Kidney (tissue), 13 donors: ENCODE measurements at regions not wholly inside any gene's neighbourhood (a gene's known extent, or its start where the extent isn't known, plus 50 kb on each side); places are given as distances from the start of the nearest gene placed in this dataset.

ENCODE experiments used
- DNase-seq, 5 donors: peaks; one replicate each; pipeline ENCODE4 v3.0.0-alpha.2; 2013 to 2020
- FAIRE-seq: peaks from 2 replicates; lab custom pipeline; 2012; peaks lifted over from hg19 to GRCh38; lab: Jason Lieb, UNC
- H3K27ac ChIP-seq, 2 donors: one replicate each; pipeline ENCODE4 v1.7.0; 2013; ENCODE audit warnings: low read depth in 2 of 2, low read length in 2 of 2, inconsistent platforms in 1 of 2
- H3K27me3 ChIP-seq: one replicate; pipeline ENCODE4 v1.7.1; 2013; ENCODE audit warnings: low read length, inconsistent platforms; ENCODE audit not compliant: control insufficient read depth, insufficient read depth
- H3K36me3 ChIP-seq, 3 donors: one replicate each; pipeline versions ENCODE4 v1.7.0 to v1.7.1; 2013; ENCODE audit warnings: low read length in 3 of 3, control low read depth in 1 of 3, inconsistent platforms in 1 of 3; ENCODE audit not compliant: insufficient read depth in 3 of 3, control insufficient read depth in 2 of 3
- H3K4me1 ChIP-seq, 3 donors: one replicate each; pipeline versions ENCODE4 v1.7.0 to v1.7.1; 2013; ENCODE audit warnings: low read length in 3 of 3, inconsistent platforms in 1 of 3, low read depth in 1 of 3; ENCODE audit not compliant: control insufficient read depth in 2 of 3, insufficient read depth in 2 of 3
- H3K4me3 ChIP-seq, 3 donors: one replicate each; pipeline versions ENCODE4 v1.7.0 to v1.8.1; 2013; ENCODE audit warnings: low read length in 3 of 3, control low read depth in 1 of 3, inconsistent platforms in 1 of 3
- H3K9ac ChIP-seq, 3 donors: one replicate each; pipeline versions ENCODE4 v1.7.0 to v1.7.1; 2013; ENCODE audit warnings: low read length in 3 of 3, control low read depth in 1 of 3, inconsistent platforms in 1 of 3
- H3K9me3 ChIP-seq, 3 donors: one replicate each; pipeline versions ENCODE4 v1.7.0 to v1.7.1; 2013; ENCODE audit warnings: low read length in 3 of 3, control low read depth in 1 of 3, inconsistent platforms in 1 of 3; ENCODE audit not compliant: control insufficient read depth in 2 of 3, insufficient read depth in 1 of 3
- CTCF ChIP-seq: IDR thresholded peaks from 3 replicates; pipeline ENCODE4 v1.5.1; 2012; ENCODE audit warnings: mild to moderate bottlenecking, moderate library complexity, borderline replicate concordance; ENCODE audit not compliant: insufficient read depth; ENCODE audit errors: extremely low read depth
- intact Hi-C: fragments of 100-400 bp; cut with DNase I; formaldehyde crosslinking; loops from one replicate; pipeline ENCODE4 v1.11.1; 2022
- donor health status: control.
- donor health status: control.
- donor health status: control.
- donor health status: control.
- donor health status: control.
- donor health status: DM: yes; HTN: yes; CAD: no.
- donor health status: Normal renal cell carcinoma (clear cell type).

- Histone ChIP-seq H3K27me3 (no peaks in the 10 kb centered on the region), H3K36me3 (no peaks in the 10 kb centered on the region), H3K4me1 (no peaks in the 10 kb centered on the region), H3K9ac (no peak overlapping the region), H3K9me3 (no peaks in the 10 kb centered on the region), H3K4me3 (no peak overlapping the region), H3K27ac (no peak overlapping the region)
- DNase-seq (no peak), FAIRE-seq (no peak)
- intact Hi-C loops = no loop called here
- no peak for TF ChIP-seq CTCF
Observed at GRCh38 chr12:91989143-91989542, 156.5 kb downstream of the BTG1 start.

- no peaks in the 10 kb centered on the region for H3K36me3 ChIP-seq
- no peak overlapping the region for H3K27ac ChIP-seq
- H3K4me1 ChIP-seq = no peaks in the 10 kb centered on the region
- H3K9ac ChIP-seq = no peak overlapping the region
- no peaks in the 10 kb centered on the region for H3K27me3 ChIP-seq
- H3K9me3 ChIP-seq = no peaks in the 10 kb centered on the region
- TF ChIP-seq CTCF = no peak
- intact Hi-C loops = no loop called here
- DNase-seq (peak in 1 of 5 donors; percentile 46), FAIRE-seq (no peak)
- no peak overlapping the region for H3K4me3 ChIP-seq
Observed at GRCh38 chr12:91988086-91988923, 157.3 kb downstream of the BTG1 start.

GRCh38 chr12:91986084-91986483, 159.6 kb downstream of the BTG1 start:
- TF ChIP-seq CTCF = no peak
- no peaks in the 10 kb centered on the region for H3K4me1 ChIP-seq
- no peaks in the 10 kb centered on the region for H3K9me3 ChIP-seq
- H3K27ac ChIP-seq = no peak overlapping the region
- no peak for DNase-seq
- H3K27me3 ChIP-seq = no peaks in the 10 kb centered on the region
- no peak for FAIRE-seq
- intact Hi-C loops = no loop called here
- H3K9ac ChIP-seq = no peak overlapping the region
- H3K36me3 ChIP-seq = no peaks in the 10 kb centered on the region
- no peak overlapping the region for H3K4me3 ChIP-seq
